Erythroblast (primary cell): ENCODE measurements at regions not wholly inside any gene's neighbourhood (a gene's known extent, or its start where the extent isn't known, plus 50 kb on each side); places are given as distances from the start of the nearest gene placed in this dataset.

ENCODE experiments used
- GATA1 ChIP-seq: IDR thresholded peaks from 2 replicates; pipeline ENCODE4 v1.6.1; 2011; ENCODE audit warnings: low read depth, mild to moderate bottlenecking, control low read depth, low read length, moderate library complexity
- POLR2A ChIP-seq: IDR thresholded peaks from 2 replicates; pipeline ENCODE4 v1.6.1; 2011; ENCODE audit warnings: mild to moderate bottlenecking, low read length

GRCh38 chr1:11373029-11373894 lies 100.3 kb downstream of the UBIAD1 start:
- TF ChIP-seq POLR2A (no peak), GATA1 (no peak)
